ENCODE measurements at regions not wholly inside any gene's neighbourhood (a gene's known extent, or its start where the extent isn't known, plus 50 kb on each side); places are given as distances from the start of the nearest gene placed in this dataset.

DNA sequence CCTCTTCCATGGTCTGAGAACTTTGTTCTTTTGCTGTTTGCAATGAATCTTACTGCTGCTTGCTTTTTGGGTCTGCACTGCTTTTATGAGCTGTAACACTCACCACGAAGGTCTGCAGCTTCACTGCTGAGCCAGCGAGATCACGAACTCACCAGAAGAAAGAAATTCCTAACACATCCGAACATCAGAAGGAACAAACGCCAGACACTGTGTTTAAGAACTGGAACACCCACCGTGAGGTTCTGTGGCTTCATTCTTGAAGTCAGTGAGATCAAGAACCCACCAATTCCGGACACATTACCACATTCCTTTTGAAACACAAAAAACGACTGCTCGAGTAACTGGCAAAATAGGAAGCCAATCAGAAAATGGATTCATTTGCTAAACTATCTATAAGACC lies 471.8 kb downstream of the TFAP2A start:
- Histone ChIP-seq H3K4me3 (ENCODE audit: severe bottlenecking) (no peak overlapping the region), H3K27me3 (ENCODE audit: insufficient read depth, poor library complexity, severe bottlenecking) (no peaks in the 10 kb centered on the region), H3K9me3 (ENCODE audit: severe bottlenecking) (no peaks in the 10 kb centered on the region), H3K27ac (ENCODE audit: poor library complexity, severe bottlenecking) (no peak overlapping the region), H3K4me1 (ENCODE audit: insufficient read depth, poor library complexity, severe bottlenecking) (no peaks in the 10 kb centered on the region), H3K36me3 (ENCODE audit: low read depth) (no peaks in the 10 kb centered on the region)
- DNase-seq (ENCODE audit: low spot score), result no peak
- no peak for TF ChIP-seq CTCF (IDR thresholded peaks at IDR 0.05; ENCODE audit: poor library complexity, severe bottlenecking)
- no peak for ATAC-seq (ENCODE audit: low read depth)

DNA sequence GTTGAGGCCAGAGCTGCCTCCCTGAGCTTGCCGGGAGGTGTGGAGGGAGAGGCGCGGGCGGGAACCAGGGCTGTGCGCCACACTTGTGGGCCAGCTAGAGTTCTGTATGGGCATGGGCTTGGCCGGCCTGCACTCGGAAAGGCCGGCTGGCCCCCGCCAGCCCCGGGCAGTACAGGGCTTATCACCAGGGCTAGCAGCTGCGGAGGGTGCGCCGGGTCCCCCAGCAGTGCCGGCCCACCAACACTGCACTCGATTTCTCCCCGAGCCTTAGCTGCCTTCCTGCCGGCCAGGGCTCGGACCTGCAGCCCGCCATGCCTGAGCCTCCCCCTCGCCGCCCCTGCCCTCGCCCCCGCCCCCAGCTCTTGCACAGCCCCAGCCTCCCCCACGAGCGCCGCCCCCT lies 472.7 kb downstream of the TFAP2A start:
- no peak for TF ChIP-seq CTCF (IDR thresholded peaks at IDR 0.05; ENCODE audit: poor library complexity, severe bottlenecking)
- Histone ChIP-seq H3K27ac (ENCODE audit: poor library complexity, severe bottlenecking) (no peak overlapping the region), H3K4me3 (ENCODE audit: severe bottlenecking) (no peak overlapping the region), H3K4me1 (ENCODE audit: insufficient read depth, poor library complexity, severe bottlenecking) (no peaks in the 10 kb centered on the region), H3K36me3 (ENCODE audit: low read depth) (no peaks in the 10 kb centered on the region), H3K9me3 (ENCODE audit: severe bottlenecking) (no peaks in the 10 kb centered on the region), H3K27me3 (ENCODE audit: insufficient read depth, poor library complexity, severe bottlenecking) (no peaks in the 10 kb centered on the region)
- ATAC-seq (ENCODE audit: low read depth), result no peak
- DNase-seq (ENCODE audit: low spot score), result no peak

GRCh38 chr6:9938801-9939200 lies 476.1 kb downstream of the TFAP2A start:
- ATAC-seq (ENCODE audit: low read depth), result no peak

DNA sequence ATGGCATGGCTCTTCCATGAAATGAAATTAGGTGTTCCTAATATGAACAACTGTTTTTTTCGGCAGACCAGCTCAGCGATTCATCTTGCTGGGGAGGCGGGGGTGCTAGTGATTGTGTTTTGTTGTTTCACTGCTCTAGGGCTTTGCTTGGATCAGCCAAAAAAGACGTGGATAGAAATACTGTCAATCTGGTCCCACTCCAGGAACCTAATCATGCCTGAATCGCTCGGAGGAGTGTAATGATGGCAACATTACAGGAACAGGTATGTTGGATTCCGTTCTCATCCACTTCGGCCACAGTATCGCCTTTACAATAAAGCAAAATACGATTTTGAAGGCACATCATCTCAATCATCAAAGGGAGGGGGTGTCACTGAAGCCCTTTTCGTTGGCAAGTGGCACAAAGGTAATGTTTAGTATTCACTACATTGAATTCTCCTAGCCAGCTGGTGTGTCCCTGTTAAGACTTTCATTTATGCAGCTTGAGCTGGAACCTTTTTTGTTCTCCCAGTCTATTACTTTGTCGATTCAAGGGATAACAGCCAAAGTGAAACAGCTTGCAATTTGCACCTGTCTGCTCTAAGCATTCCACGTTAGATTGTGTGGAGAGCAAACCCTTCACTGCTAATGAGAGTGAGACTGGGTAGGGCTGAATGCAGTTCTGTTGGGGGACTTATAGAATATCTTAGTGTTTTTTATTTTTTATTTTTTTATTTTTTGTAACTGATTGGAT lies 477.7 kb downstream of the TFAP2A start:
- H3K27ac ChIP-seq (ENCODE audit: poor library complexity, severe bottlenecking), result no peak overlapping the region
- no peak overlapping the region for H3K4me3 ChIP-seq (ENCODE audit: severe bottlenecking)
- TF ChIP-seq CTCF (IDR thresholded peaks at IDR 0.05; ENCODE audit: poor library complexity, severe bottlenecking), result no peak
- no peak for ATAC-seq (ENCODE audit: low read depth)
- peaks cover 8% of the 10 kb centered on the region for H3K4me1 ChIP-seq (ENCODE audit: insufficient read depth, poor library complexity, severe bottlenecking)
- H3K27me3 ChIP-seq (ENCODE audit: insufficient read depth, poor library complexity, severe bottlenecking), result no peaks in the 10 kb centered on the region
- H3K9me3 ChIP-seq (ENCODE audit: severe bottlenecking), result no peaks in the 10 kb centered on the region
- DNase-seq (ENCODE audit: low spot score), result no peak
- no peaks in the 10 kb centered on the region for H3K36me3 ChIP-seq (ENCODE audit: low read depth)

More at GRCh38 chr6:9938801-9939200, 476.1 kb downstream of the TFAP2A start:
- no peak for DNase-seq (ENCODE audit: low spot score)
- peaks cover 2% of the 10 kb centered on the region for H3K4me1 ChIP-seq (ENCODE audit: insufficient read depth, poor library complexity, severe bottlenecking)
- no peaks in the 10 kb centered on the region for H3K9me3 ChIP-seq (ENCODE audit: severe bottlenecking)
- H3K36me3 ChIP-seq (ENCODE audit: low read depth), result no peaks in the 10 kb centered on the region
- no peak overlapping the region for H3K27ac ChIP-seq (ENCODE audit: poor library complexity, severe bottlenecking)
- no peaks in the 10 kb centered on the region for H3K27me3 ChIP-seq (ENCODE audit: insufficient read depth, poor library complexity, severe bottlenecking)
- no peak for TF ChIP-seq CTCF (IDR thresholded peaks at IDR 0.05; ENCODE audit: poor library complexity, severe bottlenecking)
- H3K4me3 ChIP-seq (ENCODE audit: severe bottlenecking), result no peak overlapping the region

DNA sequence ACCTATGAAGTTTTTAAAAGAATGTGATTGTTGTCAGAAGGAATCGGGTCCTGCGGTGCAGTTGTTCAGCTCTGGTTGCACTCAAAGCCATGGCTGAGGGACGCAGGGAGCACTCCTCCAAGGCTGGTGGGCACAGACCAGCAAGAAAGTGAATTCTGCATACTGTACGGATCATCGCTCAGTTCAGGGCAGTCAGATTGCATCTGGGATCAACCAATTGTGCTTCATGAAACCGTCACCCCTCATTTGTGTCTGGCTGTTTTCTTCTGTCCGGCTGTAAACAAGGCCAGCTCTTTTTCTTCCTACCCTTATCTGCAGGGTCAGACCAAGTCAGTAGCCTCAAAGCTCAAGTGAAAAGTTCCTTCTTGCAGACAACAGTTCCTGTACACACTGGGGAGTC lies 478.3 kb downstream of the TFAP2A start:
- peaks cover 8% of the 10 kb centered on the region for H3K4me1 ChIP-seq (ENCODE audit: insufficient read depth, poor library complexity, severe bottlenecking)
- ATAC-seq (ENCODE audit: low read depth), result no peak

More for the DNA sequence above, 478.3 kb downstream of the TFAP2A start:
- no peak for TF ChIP-seq CTCF (IDR thresholded peaks at IDR 0.05; ENCODE audit: poor library complexity, severe bottlenecking)
- Histone ChIP-seq H3K27me3 (ENCODE audit: insufficient read depth, poor library complexity, severe bottlenecking) (no peaks in the 10 kb centered on the region), H3K9me3 (ENCODE audit: severe bottlenecking) (no peaks in the 10 kb centered on the region), H3K4me3 (ENCODE audit: severe bottlenecking) (no peak overlapping the region), H3K27ac (ENCODE audit: poor library complexity, severe bottlenecking) (no peak overlapping the region), H3K36me3 (ENCODE audit: low read depth) (no peaks in the 10 kb centered on the region)
- DNase-seq (ENCODE audit: low spot score), result no peak
